Mesenchymal stem cell (in vitro differentiated cells and primary cell): ENCODE measurements at regions not wholly inside any gene's neighbourhood (a gene's known extent, or its start where the extent isn't known, plus 50 kb on each side); places are given as distances from the start of the nearest gene placed in this dataset.

Experiments
- DNase-seq: peaks from one replicate; pipeline ENCODE4 v3.0.0-alpha.2; 2013
- H2AFZ ChIP-seq: one replicate; pipeline ENCODE4 v1.6.1; 2013; ENCODE audit warnings: low read depth, mild to moderate bottlenecking, control low read depth, inconsistent platforms, low read length, moderate library complexity
- H2AK5ac ChIP-seq: 2 replicates; pipeline ENCODE4 v1.6.1; 2013; ENCODE audit warnings: low read length, moderate library complexity, mild to moderate bottlenecking, inconsistent platforms; ENCODE audit not compliant: severe bottlenecking
- H2BK120ac ChIP-seq: one replicate; pipeline ENCODE4 v1.6.1; 2013; ENCODE audit warnings: low read depth, mild to moderate bottlenecking, inconsistent platforms, low read length, moderate library complexity
- H2BK12ac ChIP-seq, 2 experiments: one replicate each; pipeline ENCODE4 v1.6.1; 2013; ENCODE audit warnings: inconsistent platforms in 2 of 2, low read length in 2 of 2, mild to moderate bottlenecking in 2 of 2, moderate library complexity in 2 of 2, control low read depth in 1 of 2
- H2BK15ac ChIP-seq: one replicate; pipeline ENCODE4 v1.6.1; 2013; ENCODE audit warnings: mild to moderate bottlenecking, low read depth, inconsistent platforms; ENCODE audit not compliant: poor library complexity, severe bottlenecking
- H2BK5ac ChIP-seq: 2 replicates; pipeline ENCODE4 v1.6.1; 2013; ENCODE audit warnings: low read depth, mild to moderate bottlenecking, low read length, control low read depth, inconsistent platforms; ENCODE audit not compliant: poor library complexity, severe bottlenecking
- H3K14ac ChIP-seq, 2 experiments: one replicate each; pipeline ENCODE4 v1.6.1; 2013; ENCODE audit warnings: inconsistent platforms in 2 of 2, low read length in 2 of 2, control low read depth in 1 of 2, mild to moderate bottlenecking in 1 of 2, moderate library complexity in 1 of 2
- H3K18ac ChIP-seq, 2 experiments: one replicate each; pipeline ENCODE4 v1.6.1; 2013; ENCODE audit warnings: inconsistent platforms in 2 of 2, low read length in 2 of 2, control low read depth in 1 of 2, low read depth in 1 of 2, mild to moderate bottlenecking in 1 of 2
- H3K23ac ChIP-seq, 2 experiments: one replicate each; pipeline ENCODE4 v1.6.1; 2013; ENCODE audit warnings: inconsistent platforms in 2 of 2, low read length in 2 of 2, mild to moderate bottlenecking in 2 of 2, moderate library complexity in 2 of 2, control low read depth in 1 of 2
- H3K27ac ChIP-seq: 2 replicates; pipeline ENCODE4 v1.5.1; 2013; ENCODE audit warnings: mild to moderate bottlenecking, moderate library complexity, low read length, control low read depth, inconsistent platforms; ENCODE audit not compliant: poor library complexity, severe bottlenecking
- H3K27me3 ChIP-seq, 2 experiments: 2 replicates each; pipeline versions ENCODE4 v1.6.1 to v1.7.0; 2013; ENCODE audit warnings: low read length in 2 of 2, mild to moderate bottlenecking in 2 of 2, moderate library complexity in 2 of 2, control low read depth in 1 of 2, inconsistent platforms in 1 of 2; ENCODE audit not compliant: control insufficient read depth in 1 of 2, insufficient read depth in 1 of 2
- H3K36me3 ChIP-seq, 2 experiments: 2 replicates each; pipeline versions ENCODE4 v1.6.1 to v1.7.0; 2013; ENCODE audit warnings: low read length in 2 of 2, control low read depth in 1 of 2, inconsistent platforms in 1 of 2, low read depth in 1 of 2, mild to moderate bottlenecking in 1 of 2; ENCODE audit not compliant: insufficient read depth in 2 of 2, control insufficient read depth in 1 of 2
- H3K4ac ChIP-seq, 2 experiments: one replicate each; pipeline ENCODE4 v1.6.1; 2013; ENCODE audit warnings: inconsistent platforms in 2 of 2, low read length in 2 of 2, mild to moderate bottlenecking in 2 of 2, moderate library complexity in 2 of 2, control low read depth in 1 of 2, low read depth in 1 of 2
- H3K4me1 ChIP-seq: 2 replicates; pipeline ENCODE4 v1.6.1; 2013; ENCODE audit warnings: low read depth, low read length, control low read depth; ENCODE audit not compliant: control insufficient read depth, insufficient read depth
- H3K4me2 ChIP-seq: 2 replicates; pipeline ENCODE4 v1.6.1; 2013; ENCODE audit warnings: low read length, mild to moderate bottlenecking, inconsistent platforms; ENCODE audit not compliant: poor library complexity, severe bottlenecking
- H3K4me3 ChIP-seq, 2 experiments: 2 replicates each; pipeline versions ENCODE4 v1.5.1 to v1.7.0; 2013; ENCODE audit warnings: low read length in 2 of 2, mild to moderate bottlenecking in 2 of 2, control low read depth in 1 of 2, low read depth in 1 of 2; ENCODE audit not compliant: insufficient read depth in 1 of 2
- H3K79me1 ChIP-seq: replicated peaks from 2 replicates; pipeline ENCODE4 v1.6.1; 2013; ENCODE audit warnings: mild to moderate bottlenecking, control low read depth, low read length, inconsistent platforms; ENCODE audit not compliant: poor library complexity, severe bottlenecking
- H3K9ac ChIP-seq: 2 replicates; pipeline ENCODE4 v1.7.0; 2013; ENCODE audit warnings: mild to moderate bottlenecking, low read length, moderate library complexity
- H3K9me3 ChIP-seq: 2 replicates; pipeline ENCODE4 v1.7.0; 2013; ENCODE audit warnings: mild to moderate bottlenecking, low read length; ENCODE audit not compliant: control insufficient read depth
- H4K8ac ChIP-seq: one replicate; pipeline ENCODE4 v1.6.1; 2013; ENCODE audit warnings: inconsistent platforms, mild to moderate bottlenecking, low read length, moderate library complexity
- H4K91ac ChIP-seq: one replicate; pipeline ENCODE4 v1.6.1; 2013; ENCODE audit warnings: mild to moderate bottlenecking, low read length, inconsistent platforms
- WGBS: methylation state at CpG from one replicate; pipeline ENCODE4 v1.1.7; 2013; ENCODE audit warnings: mixed read lengths; 5-methylcytosine and 5-hydroxymethylcytosine counted together

GRCh38 chr5:38607396-38607795, 51.0 kb upstream of the LIFR start:
- no peak overlapping the region for H2AK5ac ChIP-seq
- no peak overlapping the region for H2BK12ac ChIP-seq
- no peaks in the 10 kb centered on the region for H3K79me1 ChIP-seq
- H3K9me3 ChIP-seq = no peaks in the 10 kb centered on the region
- no peak overlapping the region for H3K4ac ChIP-seq
- no peak overlapping the region for H3K4me2 ChIP-seq
- H3K27me3 ChIP-seq = peaks cover 0 to 7% of the 10 kb centered on the region in 2 experiments
- no peak overlapping the region for H3K4me3 ChIP-seq
- H3K27ac ChIP-seq = peak overlapping the region; percentile 25
- H3K18ac ChIP-seq = no peak overlapping the region
- no peak overlapping the region for H2BK120ac ChIP-seq
- no peak overlapping the region for H3K23ac ChIP-seq
- peaks cover 8% of the 10 kb centered on the region for H3K4me1 ChIP-seq
- H3K14ac ChIP-seq = no peak overlapping the region
- no peak overlapping the region for H2AFZ ChIP-seq
- WGBS = 0% methylated on average over 3 of the region's 3 CpGs
- H4K91ac ChIP-seq = no peak overlapping the region
- no peak overlapping the region for H4K8ac ChIP-seq
- peak; percentile 95 for DNase-seq
- no peaks in the 10 kb centered on the region for H3K36me3 ChIP-seq
- H2BK5ac ChIP-seq = no peak overlapping the region
- no peak overlapping the region for H2BK15ac ChIP-seq
- H3K9ac ChIP-seq = no peak overlapping the region

- H3K27me3 ChIP-seq = peaks cover 0 to 7% of the 10 kb centered on the region in 2 experiments
- H2BK12ac ChIP-seq = no peak overlapping the region
- no peak overlapping the region for H4K8ac ChIP-seq
- no peak overlapping the region for H3K9ac ChIP-seq
- no peak overlapping the region for H3K4me3 ChIP-seq
- no peaks in the 10 kb centered on the region for H3K79me1 ChIP-seq
- peak overlapping the region; percentile 10 for H3K27ac ChIP-seq
- H3K4me2 ChIP-seq = no peak overlapping the region
- H3K18ac ChIP-seq = no peak overlapping the region
- no peak overlapping the region for H2BK5ac ChIP-seq
- WGBS = 90% methylated on average over 2 of the region's 5 CpGs
- no peaks in the 10 kb centered on the region for H3K36me3 ChIP-seq
- peaks cover 6% of the 10 kb centered on the region for H3K4me1 ChIP-seq
- H2BK120ac ChIP-seq = no peak overlapping the region
- H2AK5ac ChIP-seq = no peak overlapping the region
- no peak overlapping the region for H2AFZ ChIP-seq
- H4K91ac ChIP-seq = no peak overlapping the region
- peak; percentile 48 for DNase-seq
- no peak overlapping the region for H3K23ac ChIP-seq
- H2BK15ac ChIP-seq = no peak overlapping the region
- H3K14ac ChIP-seq = no peak overlapping the region
- H3K9me3 ChIP-seq = no peaks in the 10 kb centered on the region
- no peak overlapping the region for H3K4ac ChIP-seq
Observed at GRCh38 chr5:38607930-38608564, 51.6 kb upstream of the LIFR start.

DNA sequence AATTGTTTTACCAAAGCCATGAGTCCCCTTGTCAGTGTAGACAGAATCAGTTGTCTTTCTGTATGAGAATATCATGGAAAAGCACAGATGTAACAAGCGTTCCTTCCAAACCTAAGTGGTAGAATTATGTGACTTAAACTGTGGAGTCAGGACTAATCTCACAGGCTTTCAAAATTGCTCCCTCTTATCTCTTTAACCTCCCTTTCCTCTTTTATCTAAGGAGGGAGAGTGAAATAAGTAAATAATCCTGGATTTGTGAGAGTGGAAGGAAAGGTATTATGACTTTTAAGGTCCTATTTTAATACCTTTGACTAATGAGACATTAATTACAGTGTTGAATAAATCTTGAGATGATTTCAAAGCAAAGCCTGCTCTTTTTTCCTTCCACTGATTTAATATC, 52.4 kb upstream of the LIFR start:
- no peak overlapping the region for H4K8ac ChIP-seq
- H3K4ac ChIP-seq = no peak overlapping the region
- WGBS = 100% methylated on average over 1 of the region's 1 CpG

DNA sequence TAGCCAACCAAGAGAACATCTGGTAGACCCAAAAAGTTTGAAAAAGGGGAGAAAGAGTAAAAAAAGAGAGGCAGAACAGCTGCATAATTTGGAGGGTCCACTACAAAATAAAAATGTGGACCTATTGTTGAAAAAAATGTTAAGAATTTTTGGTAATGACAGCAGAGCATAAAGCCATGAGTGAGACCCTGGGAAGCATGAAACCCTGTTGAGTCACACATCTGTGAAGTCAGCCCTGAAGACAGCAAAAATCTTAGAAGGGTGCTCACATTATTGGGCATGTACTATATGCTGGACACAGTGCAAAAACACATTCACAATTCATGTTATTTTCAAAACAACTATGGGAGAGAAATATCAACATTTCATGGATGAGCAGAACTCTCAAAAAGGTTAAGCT, 56.4 kb upstream of the LIFR start:
- H3K36me3 ChIP-seq = no peaks in the 10 kb centered on the region
- H3K9ac ChIP-seq = no peak overlapping the region
- H3K4me2 ChIP-seq = no peak overlapping the region
- no peak overlapping the region for H2BK12ac ChIP-seq
- DNase-seq = no peak
- no peak overlapping the region for H3K4ac ChIP-seq
- H3K4me1 ChIP-seq = no peaks in the 10 kb centered on the region
- H3K14ac ChIP-seq = no peak overlapping the region
- no peak overlapping the region for H3K4me3 ChIP-seq
- H3K9me3 ChIP-seq = no peaks in the 10 kb centered on the region
- H3K18ac ChIP-seq = no peak overlapping the region
- no peak overlapping the region for H2BK15ac ChIP-seq
- no peak overlapping the region for H3K27ac ChIP-seq
- H4K8ac ChIP-seq = no peak overlapping the region
- H2BK5ac ChIP-seq = no peak overlapping the region
- H2BK120ac ChIP-seq = no peak overlapping the region
- H3K27me3 ChIP-seq = peaks cover 0 to 4% of the 10 kb centered on the region in 2 experiments
- H4K91ac ChIP-seq = no peak overlapping the region
- no peak overlapping the region for H3K23ac ChIP-seq
- H2AK5ac ChIP-seq = no peak overlapping the region
- H2AFZ ChIP-seq = no peak overlapping the region
- no peaks in the 10 kb centered on the region for H3K79me1 ChIP-seq

More for the DNA sequence above, 52.4 kb upstream of the LIFR start:
- Histone ChIP-seq H2BK15ac (no peak overlapping the region), H2BK120ac (no peak overlapping the region), H2AK5ac (no peak overlapping the region), H3K4me3 (no peak overlapping the region), H4K91ac (no peak overlapping the region), H3K18ac (no peak overlapping the region), H3K4me1 (peaks cover 4% of the 10 kb centered on the region), H2AFZ (no peak overlapping the region), H2BK5ac (no peak overlapping the region), H2BK12ac (no peak overlapping the region), H3K9ac (no peak overlapping the region), H3K9me3 (no peaks in the 10 kb centered on the region), H3K79me1 (no peaks in the 10 kb centered on the region), H3K36me3 (no peaks in the 10 kb centered on the region), H3K23ac (no peak overlapping the region), H3K14ac (no peak overlapping the region), H3K27ac (no peak overlapping the region), H3K4me2 (no peak overlapping the region), H3K27me3 (peaks cover 0 to 7% of the 10 kb centered on the region in 2 experiments)
- no peak for DNase-seq
